Progenitor cell of endocrine pancreas (in vitro differentiated cells): ENCODE measurements at regions not wholly inside any gene's neighbourhood (a gene's known extent, or its start where the extent isn't known, plus 50 kb on each side); places are given as distances from the start of the nearest gene placed in this dataset.

Experiments used
- DNase-seq: peaks from one replicate; pipeline ENCODE4 v3.0.0; 2021; ENCODE audit warnings: low spot score; ENCODE audit not compliant: unreplicated experiment
- H3K27ac Mint-ChIP-seq: 2 replicates; pipeline ENCODE4 v1.8.0; 2021; ENCODE audit warnings: mild to moderate bottlenecking, moderate library complexity, mixed read lengths
- H3K27me3 Mint-ChIP-seq: 2 replicates; pipeline ENCODE4 v1.8.0; 2021; ENCODE audit warnings: mixed read lengths
- H3K36me3 Mint-ChIP-seq: 2 replicates; pipeline ENCODE4 v1.8.0; 2022; ENCODE audit warnings: mixed read lengths; ENCODE audit not compliant: insufficient read depth
- H3K4me1 Mint-ChIP-seq: 2 replicates; pipeline ENCODE4 v1.8.0; 2021; ENCODE audit warnings: low read depth, mixed read lengths
- H3K4me3 Mint-ChIP-seq: 2 replicates; pipeline ENCODE4 v1.8.0; 2021; ENCODE audit warnings: low read depth, mild to moderate bottlenecking, moderate library complexity, mixed read lengths
- H3K9me3 Mint-ChIP-seq: 2 replicates; pipeline ENCODE4 v1.8.0; 2021; ENCODE audit warnings: low read depth, mixed read lengths
- TF ChIP-seq, protein P1 (sequence below): fragments of 200-600 bp; sonication (generic); IDR thresholded peaks from one replicate; pipeline ENCODE4 v1.5.0; 2021; ENCODE audit warnings: antibody characterized with exemption, mild to moderate bottlenecking; ENCODE audit not compliant: unreplicated experiment

DNA sequence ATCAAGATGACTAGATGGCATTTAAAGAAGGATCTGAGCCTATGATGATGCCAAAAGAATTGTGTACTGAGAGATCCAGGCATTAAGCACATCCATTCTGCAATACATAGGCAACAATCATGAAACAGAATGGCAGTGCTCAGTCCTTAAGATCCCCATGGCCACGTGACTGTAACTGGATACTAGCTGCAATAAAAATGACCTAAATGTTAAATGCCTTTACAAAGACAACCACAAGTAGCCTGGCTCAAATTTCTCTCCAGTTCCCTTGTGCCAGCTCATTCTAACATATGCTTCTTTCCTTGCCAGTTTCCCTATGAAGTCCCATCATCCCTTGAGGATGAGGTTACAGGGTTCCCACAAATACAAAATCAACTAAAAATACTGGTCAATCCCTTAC lies 148.3 kb upstream of the GHR start:
- no peaks in the 10 kb centered on the region for H3K27me3 Mint-ChIP-seq
- no peaks in the 10 kb centered on the region for H3K36me3 Mint-ChIP-seq
- H3K27ac Mint-ChIP-seq: no peak overlapping the region
- TF ChIP-seq, protein P1, sequence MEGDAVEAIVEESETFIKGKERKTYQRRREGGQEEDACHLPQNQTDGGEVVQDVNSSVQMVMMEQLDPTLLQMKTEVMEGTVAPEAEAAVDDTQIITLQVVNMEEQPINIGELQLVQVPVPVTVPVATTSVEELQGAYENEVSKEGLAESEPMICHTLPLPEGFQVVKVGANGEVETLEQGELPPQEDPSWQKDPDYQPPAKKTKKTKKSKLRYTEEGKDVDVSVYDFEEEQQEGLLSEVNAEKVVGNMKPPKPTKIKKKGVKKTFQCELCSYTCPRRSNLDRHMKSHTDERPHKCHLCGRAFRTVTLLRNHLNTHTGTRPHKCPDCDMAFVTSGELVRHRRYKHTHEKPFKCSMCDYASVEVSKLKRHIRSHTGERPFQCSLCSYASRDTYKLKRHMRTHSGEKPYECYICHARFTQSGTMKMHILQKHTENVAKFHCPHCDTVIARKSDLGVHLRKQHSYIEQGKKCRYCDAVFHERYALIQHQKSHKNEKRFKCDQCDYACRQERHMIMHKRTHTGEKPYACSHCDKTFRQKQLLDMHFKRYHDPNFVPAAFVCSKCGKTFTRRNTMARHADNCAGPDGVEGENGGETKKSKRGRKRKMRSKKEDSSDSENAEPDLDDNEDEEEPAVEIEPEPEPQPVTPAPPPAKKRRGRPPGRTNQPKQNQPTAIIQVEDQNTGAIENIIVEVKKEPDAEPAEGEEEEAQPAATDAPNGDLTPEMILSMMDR: no peak
- no peaks in the 10 kb centered on the region for H3K9me3 Mint-ChIP-seq
- DNase-seq: no peak
- H3K4me3 Mint-ChIP-seq: no peak overlapping the region
- peaks cover 5% of the 10 kb centered on the region for H3K4me1 Mint-ChIP-seq

DNA sequence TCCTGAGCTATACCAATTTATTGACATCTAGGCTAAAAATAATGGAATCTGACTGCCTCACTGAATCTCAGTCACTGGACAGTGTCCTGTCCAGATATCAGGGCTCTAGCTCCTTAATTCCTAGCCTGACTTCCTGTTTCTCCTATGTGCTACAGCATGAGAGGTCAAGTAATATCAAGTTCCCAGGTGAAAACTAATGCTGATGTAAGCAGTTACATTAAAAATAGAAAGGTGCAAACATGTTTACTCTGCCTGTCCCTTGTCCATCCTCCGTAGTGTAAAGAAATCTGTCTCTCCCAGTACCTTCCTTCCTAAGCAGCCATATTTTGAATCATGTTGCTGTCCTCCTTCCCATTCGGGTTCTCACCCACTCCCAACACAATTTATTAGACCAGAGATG lies 145.9 kb upstream of the GHR start:
- Mint-ChIP-seq H3K27me3 (no peaks in the 10 kb centered on the region), H3K36me3 (no peaks in the 10 kb centered on the region), H3K4me3 (no peak overlapping the region), H3K4me1 (peaks cover 5% of the 10 kb centered on the region), H3K27ac (no peak overlapping the region), H3K9me3 (no peaks in the 10 kb centered on the region)
- TF ChIP-seq, protein P1: no peak
- no peak for DNase-seq

DNA sequence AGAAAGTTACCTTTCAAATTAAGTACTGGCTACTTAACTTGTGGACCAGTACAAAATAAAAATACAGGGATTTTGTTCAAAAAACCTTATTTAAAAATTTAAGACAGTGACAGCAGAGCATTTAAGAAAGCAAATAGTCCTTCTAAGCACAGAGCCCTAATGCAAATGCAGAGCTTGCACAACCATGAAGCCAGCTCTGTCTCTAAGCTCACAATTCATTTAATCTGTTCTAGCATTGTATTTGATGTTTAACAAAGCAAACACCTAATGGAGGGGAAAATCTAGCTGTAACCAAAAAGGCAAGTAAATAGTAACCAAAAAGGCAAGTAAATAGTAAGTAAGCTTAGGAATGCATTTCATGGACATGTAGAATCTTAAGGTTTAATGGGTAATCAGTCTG lies 138.7 kb upstream of the GHR start:
- no peak overlapping the region for H3K4me3 Mint-ChIP-seq
- H3K36me3 Mint-ChIP-seq: no peaks in the 10 kb centered on the region
- DNase-seq: no peak
- TF ChIP-seq, protein P1: no peak
- H3K27ac Mint-ChIP-seq: no peak overlapping the region
- H3K27me3 Mint-ChIP-seq: no peaks in the 10 kb centered on the region
- H3K4me1 Mint-ChIP-seq: peaks cover 20% of the 10 kb centered on the region
- no peaks in the 10 kb centered on the region for H3K9me3 Mint-ChIP-seq

DNA sequence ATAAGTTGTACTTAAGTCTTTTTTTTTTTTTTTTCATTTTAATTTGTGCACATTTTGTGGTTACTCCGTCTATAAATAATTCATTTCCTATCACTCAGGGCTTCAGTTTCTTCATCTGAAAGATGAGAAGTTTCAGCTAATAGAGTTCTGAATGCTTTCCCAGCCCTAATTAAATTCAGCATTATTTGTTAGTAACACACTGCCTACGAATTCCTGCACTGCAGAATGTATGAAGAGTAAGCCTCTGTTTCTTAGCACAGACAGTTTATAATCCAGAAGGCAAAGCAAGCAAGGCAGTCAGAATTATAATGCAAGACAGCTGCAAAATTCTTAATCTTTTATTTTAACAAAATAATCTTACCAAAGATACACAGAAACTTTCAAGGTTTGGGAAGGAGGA lies 138.0 kb upstream of the GHR start:
- no peaks in the 10 kb centered on the region for H3K27me3 Mint-ChIP-seq
- TF ChIP-seq, protein P1: no peak
- peaks cover 17% of the 10 kb centered on the region for H3K4me1 Mint-ChIP-seq
- no peak overlapping the region for H3K27ac Mint-ChIP-seq
- no peak for DNase-seq
- H3K4me3 Mint-ChIP-seq: no peak overlapping the region
- H3K9me3 Mint-ChIP-seq: no peaks in the 10 kb centered on the region
- H3K36me3 Mint-ChIP-seq: no peaks in the 10 kb centered on the region

DNA sequence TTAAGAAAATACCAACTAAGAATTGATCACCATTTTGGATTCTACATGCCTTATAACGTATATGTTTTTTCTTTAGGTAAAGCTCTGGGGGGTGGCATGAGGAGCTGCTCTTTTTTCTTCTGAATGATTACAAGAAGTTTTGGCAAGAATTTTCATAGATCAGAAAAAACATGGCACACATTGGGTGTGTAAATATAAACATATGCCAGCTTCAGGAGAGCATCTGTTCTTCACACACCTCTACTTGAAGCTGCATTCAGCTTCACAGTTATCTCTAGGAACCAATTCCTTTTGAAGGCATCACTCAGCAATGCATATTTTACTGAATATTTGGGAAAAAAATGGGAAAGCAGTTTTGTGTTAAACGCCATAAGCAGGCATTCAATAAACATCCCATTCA lies 122.7 kb upstream of the GHR start:
- no peak overlapping the region for H3K4me3 Mint-ChIP-seq
- peaks cover 6% of the 10 kb centered on the region for H3K4me1 Mint-ChIP-seq
- no peak for DNase-seq
- no peak overlapping the region for H3K27ac Mint-ChIP-seq
- no peaks in the 10 kb centered on the region for H3K27me3 Mint-ChIP-seq
- TF ChIP-seq, protein P1: no peak
- peaks cover 8% of the 10 kb centered on the region for H3K9me3 Mint-ChIP-seq
- no peaks in the 10 kb centered on the region for H3K36me3 Mint-ChIP-seq
